Prostate gland (tissue), 2 donors: ENCODE measurements at regions not wholly inside any gene's neighbourhood (a gene's known extent, or its start where the extent isn't known, plus 50 kb on each side); places are given as distances from the start of the nearest gene placed in this dataset.

ENCODE experiments used
- CTCF ChIP-seq, 4 experiments: fragments of 200-600 bp in 2 of 4; fragments of 450-650 bp in 2 of 4; sonication (generic) in 2 of 4; IDR thresholded peaks; 1 replicate in 3 of 4; 2 replicates in 1 of 4; pipeline ENCODE4 v1.5.1; 2016 to 2019; ENCODE audit warnings: antibody characterized with exemption in 4 of 4, mild to moderate bottlenecking in 2 of 4, moderate library complexity in 2 of 4
- POLR2AphosphoS5 ChIP-seq: sonication (generic); formaldehyde crosslinking; IDR thresholded peaks from one replicate; pipeline ENCODE4 v1.6.1; 2017; ENCODE audit warnings: antibody characterized with exemption

GRCh38 chr11:114921697-114922096 lies 243.4 kb downstream of the NXPE2 start:
- TF ChIP-seq CTCF (IDR thresholded peaks at IDR 0.05) (no peak), POLR2AphosphoS5 (no peak)
